Pancreas (tissue), 10 donors: ENCODE measurements at regions not wholly inside any gene's neighbourhood (a gene's known extent, or its start where the extent isn't known, plus 50 kb on each side); places are given as distances from the start of the nearest gene placed in this dataset.

ENCODE experiments used
- ATAC-seq, 4 donors: fragments of 200-7000 bp; cut with Tn5 transposase; one replicate each; pipeline versions ENCODE4 v1.8.0 to v1.9.1; 2020; ENCODE audit warnings: mild to moderate bottlenecking in 4 of 4, moderate library complexity in 4 of 4
- DNase-seq, 6 donors: peaks; one replicate each; pipeline ENCODE4 v3.0.0-alpha.2; 2020
- FAIRE-seq: peaks from 2 replicates; lab custom pipeline; 2012; peaks lifted over from hg19 to GRCh38; lab: Jason Lieb, UNC
- H3K27ac ChIP-seq, 4 donors: fragments of 200-600 bp; sonication (generic); 1 replicate in 3 of 4; 2 replicates in 1 of 4; pipeline versions ENCODE4 v1.5.0 to v1.8.0; 2020
- H3K27me3 ChIP-seq, 4 donors: fragments of 200-600 bp; one replicate each; pipeline ENCODE4 v1.8.0; 2021
- H3K36me3 ChIP-seq, 3 donors: fragments of 200-600 bp; sonication (generic) in 1 of 3; one replicate each; pipeline versions ENCODE4 v1.5.0 to v1.8.0; 2020 to 2021
- H3K4me1 ChIP-seq, 3 donors: fragments of 200-600 bp; one replicate each; pipeline ENCODE4 v1.8.0; 2021
- H3K4me3 ChIP-seq, 4 donors: fragments of 200-600 bp; sonication (generic) in 2 of 4; one replicate each; pipeline versions ENCODE4 v1.5.0 to v1.8.0; 2020 to 2021
- H3K9me3 ChIP-seq, 4 donors: fragments of 200-600 bp; one replicate each; pipeline ENCODE4 v1.8.0; 2021
- CTCF ChIP-seq, 4 donors: fragments of 200-600 bp; sonication (generic) in 3 of 4; IDR thresholded peaks; one replicate each; pipeline versions ENCODE4 v1.5.0 to v1.8.0; 2021; ENCODE audit warnings: antibody characterized with exemption in 4 of 4
- WGBS, 2 donors: extraction: QIAGEN DNeasy Blood & Tissue Kit; methylation state at CpG; one replicate each; pipeline ENCODE4 v1.1.7; 2013; 5-methylcytosine and 5-hydroxymethylcytosine counted together
- intact Hi-C, 3 donors: fragments of 100-400 bp; cut with DNase I; formaldehyde crosslinking; loops; one replicate each; pipeline versions ENCODE4 v1.11.1 to v1.14.2; 2022
- donor health status: healthy with polysubstance abuse.
- donor health status: DM: no; HTN: no; CAD: no; lungs with moderate emphysema.
- donor health status: DM: no; HTN: no; CAD: no.
- donor health status: control.
- donor health status: control.
- donor health status: Bipolar disorder and iron deficiency.
- donor health status: DM: yes; HTN: yes; CAD: no.
- donor health status: DM: no; HTN: no; CAD: no.
- donor health status: DM: no; HTN: no; CAD: no.
- donor health status: DM: yes; HTN: yes; CAD: no.

GRCh38 chr21:28833182-28833581, 159.5 kb downstream of the LTN1 start:
- no peak for DNase-seq
- FAIRE-seq = no peak
- Histone ChIP-seq H3K27ac (no peak overlapping the region), H3K4me3 (no peak overlapping the region), H3K4me1 (no peaks in the 10 kb centered on the region), H3K27me3 (no peaks in the 10 kb centered on the region), H3K36me3 (no peaks in the 10 kb centered on the region), H3K9me3 (no peaks in the 10 kb centered on the region)
- no peak for TF ChIP-seq CTCF (IDR thresholded peaks at IDR 0.05)
- ATAC-seq = no peak
- intact Hi-C loops = no loop called here
- WGBS, 2 donors = 47% methylated on average over 1 of the region's 1 CpG

- DNase-seq = no peak
- intact Hi-C loops = no loop called here
- no peak overlapping the region for H3K27ac ChIP-seq
- no peak for FAIRE-seq
- H3K9me3 ChIP-seq = no peaks in the 10 kb centered on the region
- H3K36me3 ChIP-seq = no peaks in the 10 kb centered on the region
- no peak for TF ChIP-seq CTCF (IDR thresholded peaks at IDR 0.05)
- no peak overlapping the region for H3K4me3 ChIP-seq
- WGBS, 2 donors = 92 to 97% methylated on average over 3 of the region's 3 CpGs
- no peak for ATAC-seq
- no peaks in the 10 kb centered on the region for H3K4me1 ChIP-seq
- no peaks in the 10 kb centered on the region for H3K27me3 ChIP-seq
Observed at GRCh38 chr21:28832715-28833061, 160.0 kb downstream of the LTN1 start.

- WGBS, 2 donors = 80 to 90% methylated on average over 1 of the region's 1 CpG
- no peak for TF ChIP-seq CTCF (IDR thresholded peaks at IDR 0.05)
- no peak overlapping the region for H3K27ac ChIP-seq
Observed at GRCh38 chr21:28832013-28832714, 160.5 kb downstream of the LTN1 start.

GRCh38 chr21:28828981-28829380, 163.7 kb downstream of the LTN1 start:
- H3K36me3 ChIP-seq = no peaks in the 10 kb centered on the region
- DNase-seq (no peak), ATAC-seq (no peak), FAIRE-seq (no peak)
- no peaks in the 10 kb centered on the region for H3K27me3 ChIP-seq
- intact Hi-C loops = no loop called here
- no peak overlapping the region for H3K4me3 ChIP-seq
- no peaks in the 10 kb centered on the region for H3K4me1 ChIP-seq
- H3K27ac ChIP-seq = no peak overlapping the region
- no peaks in the 10 kb centered on the region for H3K9me3 ChIP-seq
- 64 to 83% methylated on average over 1 of the region's 1 CpG for WGBS, 2 donors
- no peak for TF ChIP-seq CTCF (IDR thresholded peaks at IDR 0.05)

More at GRCh38 chr21:28832013-28832714, 160.5 kb downstream of the LTN1 start:
- DNase-seq = no peak
- H3K36me3 ChIP-seq = no peaks in the 10 kb centered on the region
- H3K4me1 ChIP-seq = no peaks in the 10 kb centered on the region
- no peak overlapping the region for H3K4me3 ChIP-seq
- intact Hi-C loops = no loop called here
- no peaks in the 10 kb centered on the region for H3K27me3 ChIP-seq
- no peak for FAIRE-seq
- ATAC-seq = no peak
- no peaks in the 10 kb centered on the region for H3K9me3 ChIP-seq

GRCh38 chr21:28828021-28828420, 164.7 kb downstream of the LTN1 start:
- no peak for ATAC-seq
- intact Hi-C loops = no loop called here
- Histone ChIP-seq H3K27me3 (no peaks in the 10 kb centered on the region), H3K27ac (no peak overlapping the region), H3K4me3 (no peak overlapping the region), H3K9me3 (no peaks in the 10 kb centered on the region), H3K4me1 (no peaks in the 10 kb centered on the region), H3K36me3 (no peaks in the 10 kb centered on the region)
- FAIRE-seq = no peak
- no peak for DNase-seq
- TF ChIP-seq CTCF (IDR thresholded peaks at IDR 0.05) = no peak
- WGBS, 2 donors = 73 to 81% methylated on average over 3 of the region's 3 CpGs
